Activated T-cell treated with anti-CD3 and anti-CD28 coated beads, Interleukin-2, amount 50 U/mL, for 4 hours (primary cell): ENCODE measurements at regions not wholly inside any gene's neighbourhood (a gene's known extent, or its start where the extent isn't known, plus 50 kb on each side); places are given as distances from the start of the nearest gene placed in this dataset.

Experiments
- ATAC-seq, 2 donors: fragments of 200-7000 bp; cut with Tn5 transposase; one replicate each; pipeline ENCODE4 v1.10.0; 2021
- DNase-seq: peaks from one replicate; pipeline ENCODE4 v3.0.0-alpha.2; 2020
- H3K27me3 Mint-ChIP-seq: one replicate; pipeline ENCODE4 v1.8.0; 2021; ENCODE audit warnings: low read depth, mixed read lengths
- H3K36me3 Mint-ChIP-seq: one replicate; pipeline ENCODE4 v1.8.0; 2022; ENCODE audit warnings: mixed read lengths; ENCODE audit not compliant: insufficient read depth
- H3K4me1 Mint-ChIP-seq: one replicate; pipeline ENCODE4 v1.8.0; 2021; ENCODE audit warnings: low read depth, mixed read lengths
- H3K4me3 Mint-ChIP-seq: one replicate; pipeline ENCODE4 v1.8.0; 2021; ENCODE audit warnings: mild to moderate bottlenecking, moderate library complexity, mixed read lengths
- H3K9me3 Mint-ChIP-seq: one replicate; pipeline ENCODE4 v1.8.0; 2021; ENCODE audit warnings: mixed read lengths

- H3K27me3 Mint-ChIP-seq: no peaks in the 10 kb centered on the region
- no peaks in the 10 kb centered on the region for H3K4me1 Mint-ChIP-seq
- H3K9me3 Mint-ChIP-seq: no peaks in the 10 kb centered on the region
- no peaks in the 10 kb centered on the region for H3K36me3 Mint-ChIP-seq
- DNase-seq (no peak), ATAC-seq (no peak)
- H3K4me3 Mint-ChIP-seq: no peak overlapping the region
These were observed 276.7 kb upstream of the PPARGC1A start for GRCh38 chr4:24166501-24166900.

- DNase-seq: no peak
- H3K9me3 Mint-ChIP-seq: no peaks in the 10 kb centered on the region
- H3K4me3 Mint-ChIP-seq: no peak overlapping the region
- no peak for ATAC-seq
- no peaks in the 10 kb centered on the region for H3K4me1 Mint-ChIP-seq
- no peaks in the 10 kb centered on the region for H3K27me3 Mint-ChIP-seq
- no peaks in the 10 kb centered on the region for H3K36me3 Mint-ChIP-seq
These were observed 274.9 kb upstream of the PPARGC1A start for GRCh38 chr4:24164797-24165196.

GRCh38 chr4:24164054-24164693 is 274.3 kb upstream of the PPARGC1A start:
- ATAC-seq (no peak), DNase-seq (no peak)
- Mint-ChIP-seq H3K4me3 (no peak overlapping the region), H3K9me3 (no peaks in the 10 kb centered on the region), H3K36me3 (no peaks in the 10 kb centered on the region), H3K4me1 (no peaks in the 10 kb centered on the region), H3K27me3 (no peaks in the 10 kb centered on the region)

- Mint-ChIP-seq H3K4me3 (no peak overlapping the region), H3K36me3 (no peaks in the 10 kb centered on the region), H3K9me3 (no peaks in the 10 kb centered on the region), H3K27me3 (no peaks in the 10 kb centered on the region), H3K4me1 (no peaks in the 10 kb centered on the region)
- DNase-seq (no peak), ATAC-seq (no peak)
These were observed 273.5 kb upstream of the PPARGC1A start for GRCh38 chr4:24163314-24163713.

DNA sequence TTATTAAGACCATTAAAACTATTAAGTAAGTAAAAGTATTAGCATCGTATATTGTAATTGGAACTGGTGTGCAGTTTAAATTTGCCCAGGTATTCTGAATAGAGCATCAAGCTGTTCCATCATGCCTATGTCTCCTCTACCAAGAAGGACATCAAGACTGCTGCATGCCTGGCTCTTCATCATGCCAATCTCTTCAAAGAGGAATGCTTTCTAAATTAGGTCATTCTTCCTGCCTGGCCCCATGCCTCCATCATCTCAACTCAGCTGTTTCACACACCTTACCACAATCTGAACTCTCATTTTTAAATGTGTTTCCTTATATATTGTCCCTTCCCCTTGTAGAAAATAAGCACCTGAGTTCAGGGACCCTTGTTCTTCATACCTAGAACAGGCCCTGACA is 270.5 kb upstream of the PPARGC1A start:
- ATAC-seq (no peak), DNase-seq (no peak)
- H3K4me1 Mint-ChIP-seq: no peaks in the 10 kb centered on the region
- H3K9me3 Mint-ChIP-seq: peaks cover 3% of the 10 kb centered on the region
- no peak overlapping the region for H3K4me3 Mint-ChIP-seq
- H3K27me3 Mint-ChIP-seq: no peaks in the 10 kb centered on the region
- H3K36me3 Mint-ChIP-seq: no peaks in the 10 kb centered on the region

GRCh38 chr4:24158031-24158430 is 268.2 kb upstream of the PPARGC1A start:
- no peaks in the 10 kb centered on the region for H3K4me1 Mint-ChIP-seq
- no peak for DNase-seq
- ATAC-seq: no peak
- peaks cover 3% of the 10 kb centered on the region for H3K9me3 Mint-ChIP-seq
- H3K36me3 Mint-ChIP-seq: no peaks in the 10 kb centered on the region
- H3K27me3 Mint-ChIP-seq: no peaks in the 10 kb centered on the region
- no peak overlapping the region for H3K4me3 Mint-ChIP-seq

DNA sequence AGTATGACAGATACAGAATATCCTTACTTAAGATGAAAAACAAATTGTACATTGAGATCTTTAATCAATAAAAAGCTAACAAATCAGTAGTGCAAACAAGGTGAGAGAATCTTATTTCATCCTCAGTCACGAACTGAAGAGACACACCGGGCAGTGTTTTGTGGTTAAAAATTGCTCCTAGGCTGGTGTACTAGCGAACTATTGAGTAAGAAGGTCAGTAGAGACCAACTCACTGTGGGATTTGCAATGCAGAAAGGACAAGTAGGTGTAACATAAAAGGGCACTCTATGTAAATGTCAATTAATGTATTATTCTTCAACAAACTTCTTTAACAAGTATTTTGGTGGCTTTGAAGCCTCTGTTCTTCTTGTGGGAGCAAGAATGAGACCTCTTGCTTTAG is 260.2 kb upstream of the PPARGC1A start:
- H3K9me3 Mint-ChIP-seq: no peaks in the 10 kb centered on the region
- H3K4me3 Mint-ChIP-seq: no peak overlapping the region
- ATAC-seq: no peak
- no peak for DNase-seq
- H3K36me3 Mint-ChIP-seq: no peaks in the 10 kb centered on the region
- no peaks in the 10 kb centered on the region for H3K4me1 Mint-ChIP-seq
- no peaks in the 10 kb centered on the region for H3K27me3 Mint-ChIP-seq

GRCh38 chr4:24146127-24146526 is 256.3 kb upstream of the PPARGC1A start:
- no peaks in the 10 kb centered on the region for H3K9me3 Mint-ChIP-seq
- H3K27me3 Mint-ChIP-seq: no peaks in the 10 kb centered on the region
- no peak for ATAC-seq
- no peaks in the 10 kb centered on the region for H3K36me3 Mint-ChIP-seq
- no peak overlapping the region for H3K4me3 Mint-ChIP-seq
- DNase-seq: no peak
- no peaks in the 10 kb centered on the region for H3K4me1 Mint-ChIP-seq

DNA sequence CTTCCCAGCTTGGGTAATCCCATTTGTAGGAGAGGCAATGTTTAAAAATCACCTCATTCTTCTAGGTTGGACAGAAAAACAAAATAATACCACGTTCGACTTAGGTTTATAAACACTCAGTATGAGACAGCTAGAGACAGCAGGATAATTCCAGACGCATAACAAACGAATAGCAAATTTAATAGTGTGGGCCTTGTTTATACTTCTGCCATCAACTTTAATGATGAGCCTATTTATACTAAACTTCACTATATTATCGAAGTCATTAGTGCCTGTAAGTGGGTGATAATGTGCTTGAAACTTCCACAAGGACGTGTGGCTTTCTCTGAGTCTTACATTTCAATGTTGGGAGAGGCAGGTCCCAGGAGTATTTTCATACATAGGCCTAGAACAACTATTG is 255.7 kb upstream of the PPARGC1A start:
- no peak for ATAC-seq
- no peaks in the 10 kb centered on the region for H3K4me1 Mint-ChIP-seq
- H3K4me3 Mint-ChIP-seq: no peak overlapping the region
- H3K9me3 Mint-ChIP-seq: no peaks in the 10 kb centered on the region
- no peaks in the 10 kb centered on the region for H3K27me3 Mint-ChIP-seq
- no peak for DNase-seq
- no peaks in the 10 kb centered on the region for H3K36me3 Mint-ChIP-seq

DNA sequence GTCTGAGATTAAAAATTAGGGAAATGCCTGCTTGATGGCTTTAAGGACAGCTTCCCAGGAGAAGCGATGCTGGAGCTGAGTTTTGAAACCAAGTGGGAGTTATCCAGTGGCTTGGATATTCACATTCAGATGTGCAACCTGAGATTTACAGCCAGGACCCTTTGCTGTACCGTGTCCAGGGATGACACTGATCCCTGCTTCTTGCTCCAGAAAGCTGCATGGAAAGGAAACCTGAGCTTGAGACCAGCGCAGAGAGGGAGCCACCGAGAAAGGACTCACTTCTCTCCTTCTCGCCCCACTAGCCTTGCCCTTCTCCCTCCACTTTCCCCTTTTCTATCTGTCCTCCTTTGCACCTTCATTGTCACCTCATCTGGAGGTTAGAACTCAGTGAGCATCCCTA is 254.5 kb upstream of the PPARGC1A start:
- Mint-ChIP-seq H3K4me3 (no peak overlapping the region), H3K4me1 (no peaks in the 10 kb centered on the region), H3K27me3 (no peaks in the 10 kb centered on the region), H3K36me3 (no peaks in the 10 kb centered on the region), H3K9me3 (no peaks in the 10 kb centered on the region)
- ATAC-seq (no peak), DNase-seq (no peak)

DNA sequence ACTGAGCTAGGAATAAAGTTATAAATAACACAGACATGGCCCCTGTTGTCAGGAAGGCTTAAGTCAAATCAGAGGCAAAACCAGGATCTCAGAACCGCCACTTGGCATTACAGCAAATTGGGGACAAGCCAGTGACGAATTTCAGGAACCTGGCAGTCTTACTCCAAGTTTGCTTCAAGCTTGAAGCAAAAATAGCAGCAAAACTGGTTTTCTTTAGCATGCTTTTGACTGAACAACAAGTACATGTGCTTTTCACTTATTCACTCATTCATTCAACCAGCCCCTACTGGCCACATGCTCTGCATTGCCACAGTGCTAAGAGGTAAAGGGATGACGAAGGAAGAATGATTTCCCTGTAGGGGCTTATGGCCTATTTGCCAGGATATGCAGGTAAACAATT is 253.9 kb upstream of the PPARGC1A start:
- no peak for DNase-seq
- Mint-ChIP-seq H3K27me3 (no peaks in the 10 kb centered on the region), H3K4me3 (no peak overlapping the region), H3K9me3 (no peaks in the 10 kb centered on the region), H3K36me3 (no peaks in the 10 kb centered on the region), H3K4me1 (no peaks in the 10 kb centered on the region)
- no peak for ATAC-seq

GRCh38 chr4:24141836-24142235 is 252.0 kb upstream of the PPARGC1A start:
- ATAC-seq (no peak), DNase-seq (no peak)
- Mint-ChIP-seq H3K4me3 (no peak overlapping the region), H3K9me3 (no peaks in the 10 kb centered on the region), H3K36me3 (no peaks in the 10 kb centered on the region), H3K4me1 (no peaks in the 10 kb centered on the region), H3K27me3 (no peaks in the 10 kb centered on the region)

- Mint-ChIP-seq H3K4me3 (no peak overlapping the region), H3K4me1 (no peaks in the 10 kb centered on the region), H3K27me3 (no peaks in the 10 kb centered on the region), H3K36me3 (no peaks in the 10 kb centered on the region), H3K9me3 (no peaks in the 10 kb centered on the region)
- DNase-seq (no peak), ATAC-seq (no peak)
These were observed 251.0 kb upstream of the PPARGC1A start for GRCh38 chr4:24140892-24141291.

DNA sequence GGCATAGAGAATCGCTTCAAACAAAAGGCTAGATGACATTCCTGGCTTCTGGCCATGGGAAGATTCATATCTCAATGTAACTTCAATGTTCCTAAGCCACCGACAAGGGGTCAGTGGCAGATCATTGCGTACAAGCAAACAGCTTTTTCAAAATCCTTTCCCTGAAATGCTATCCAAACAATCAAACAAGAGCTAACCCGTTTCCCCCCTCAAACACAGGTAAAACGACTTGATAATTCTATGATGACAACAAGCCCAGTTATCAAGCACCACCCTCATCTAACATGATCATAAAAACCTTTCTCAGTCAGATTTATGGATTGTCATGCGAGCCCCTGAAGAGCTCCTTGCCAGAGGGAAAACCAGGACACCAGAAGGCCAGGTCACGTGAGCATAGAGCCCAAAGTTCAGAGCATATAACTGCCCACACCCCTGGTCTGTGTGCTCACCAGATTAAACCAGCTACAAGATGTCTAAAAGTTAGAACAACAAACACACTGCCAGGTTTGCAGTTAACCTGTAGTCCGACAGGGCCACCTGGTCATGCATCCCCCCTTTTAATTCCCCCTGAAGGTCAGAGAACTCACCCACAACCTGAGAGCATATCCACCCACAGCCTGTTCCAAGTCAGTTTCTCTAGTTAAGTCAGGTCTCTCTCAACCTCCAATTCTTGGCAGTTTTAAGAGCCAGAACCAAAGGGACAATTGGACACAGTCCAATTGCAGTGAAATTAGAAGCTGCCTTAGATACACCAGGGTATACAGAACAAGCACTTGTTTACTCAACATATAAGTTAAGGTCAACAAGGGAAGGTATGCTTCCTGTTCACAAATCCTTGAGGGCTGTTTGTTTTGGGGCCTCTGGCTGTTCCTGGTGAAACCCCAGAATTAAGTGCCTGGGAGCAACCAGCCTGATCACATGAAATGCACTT is 248.1 kb upstream of the PPARGC1A start:
- DNase-seq: no peak
- no peaks in the 10 kb centered on the region for H3K36me3 Mint-ChIP-seq
- no peaks in the 10 kb centered on the region for H3K27me3 Mint-ChIP-seq
- no peaks in the 10 kb centered on the region for H3K9me3 Mint-ChIP-seq
- no peaks in the 10 kb centered on the region for H3K4me1 Mint-ChIP-seq
- ATAC-seq: no peak
- no peak overlapping the region for H3K4me3 Mint-ChIP-seq
